NCI-H82 (cell line): ENCODE measurements at regions not wholly inside any gene's neighbourhood (a gene's known extent, or its start where the extent isn't known, plus 50 kb on each side); places are given as distances from the start of the nearest gene placed in this dataset.
"Not testable (repeated sequence)": the region's sequence is repeated elsewhere in the genome, so short reads cannot be mapped to it uniquely, and the experiment has no call there.

Experiments used
- DNase-seq: peaks from one replicate; lab custom pipeline; 2025; lab: John Stamatoyannopoulos, UW

DNA sequence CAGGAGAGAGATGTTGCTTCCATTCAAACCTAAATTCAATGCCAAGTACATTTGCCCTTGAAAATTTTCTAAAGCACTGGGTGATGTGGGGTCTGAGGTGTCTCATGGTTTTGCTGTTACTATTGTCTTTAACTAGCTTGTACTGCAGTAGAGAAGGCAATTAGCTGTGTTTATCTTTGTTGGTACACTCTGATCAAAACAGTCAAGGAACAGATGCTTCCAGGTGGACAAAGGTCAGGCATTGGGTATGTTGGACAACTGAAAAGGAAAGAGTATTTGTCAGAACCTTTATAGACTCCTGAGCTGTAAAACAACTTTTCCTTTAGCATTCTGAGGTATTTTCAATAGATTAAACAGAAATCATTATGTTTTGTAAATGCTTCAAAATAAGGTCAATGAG is 2228.7 kb upstream of the WWC1 start:
- DNase-seq = no peak

GRCh38 chr5:166063261-166063660 is 2228.2 kb upstream of the WWC1 start:
- DNase-seq = no peak

GRCh38 chr5:166068547-166069335 is 2222.7 kb upstream of the WWC1 start:
- no peak for DNase-seq

GRCh38 chr5:166073901-166074581 is 2217.4 kb upstream of the WWC1 start:
- no peak for DNase-seq

DNA sequence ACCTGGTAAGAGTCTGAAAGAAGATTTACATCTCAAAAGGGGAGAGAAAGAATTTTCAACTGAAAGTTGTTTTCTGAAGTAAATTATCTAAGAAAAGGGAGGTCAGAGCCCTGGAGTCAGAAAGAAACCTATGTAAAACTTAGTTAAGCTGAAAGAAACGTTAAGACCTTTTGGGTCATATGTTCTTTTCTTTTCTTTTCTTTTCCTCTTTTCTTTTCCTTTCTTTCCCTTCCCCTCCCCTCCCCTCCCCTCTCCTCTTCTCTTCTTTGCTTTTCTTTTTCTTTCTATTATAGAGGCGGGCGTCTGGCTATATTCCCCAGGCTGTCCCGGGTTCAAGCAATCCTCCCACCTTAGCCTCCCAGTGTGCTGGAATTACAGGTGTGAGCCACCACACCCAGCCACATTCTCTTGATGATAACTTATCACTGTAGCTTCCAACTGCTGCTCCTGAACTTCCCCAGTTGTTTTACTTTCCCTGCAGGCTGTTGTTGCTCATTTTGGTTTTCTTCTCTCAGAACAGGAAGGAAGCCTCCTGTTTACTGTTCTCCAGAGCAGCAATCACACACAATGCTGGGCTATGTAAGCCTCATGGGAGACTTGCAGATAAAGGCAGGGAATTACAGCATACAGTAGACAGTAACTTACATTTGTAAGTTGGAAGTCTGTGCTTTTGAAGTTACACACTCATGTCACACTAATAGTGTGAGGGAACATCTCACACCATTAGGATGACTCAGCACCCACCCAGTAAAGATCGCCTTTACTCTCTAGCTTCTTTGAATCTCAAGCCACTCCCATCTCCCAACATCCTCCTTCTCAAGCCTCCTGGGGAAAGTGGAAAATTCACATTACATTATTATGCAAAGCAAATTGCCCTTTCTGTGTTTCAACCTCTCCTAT is 2216.6 kb upstream of the WWC1 start:
- no peak for DNase-seq

GRCh38 chr5:166083183-166083959 is 2208.1 kb upstream of the WWC1 start:
- DNase-seq = no peak

DNA sequence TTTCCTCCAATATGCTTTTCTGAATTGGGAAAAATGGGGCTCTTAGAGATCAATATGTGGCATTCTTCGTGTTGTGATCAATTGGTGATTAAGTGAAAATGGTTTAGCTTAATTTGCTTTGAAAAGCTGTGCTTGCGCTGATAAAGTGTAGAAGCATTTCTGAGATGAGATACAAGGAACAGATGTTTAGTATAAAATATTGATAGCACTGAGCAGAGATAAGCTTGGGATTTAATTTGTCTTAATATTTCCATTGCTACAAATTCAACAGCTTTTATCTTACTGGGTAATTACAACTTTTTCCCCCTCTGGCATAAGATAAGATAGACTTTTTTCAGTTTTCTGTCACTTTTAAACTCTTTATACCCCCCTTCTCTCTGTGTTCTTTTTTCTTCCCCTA is 2204.9 kb upstream of the WWC1 start:
- no peak for DNase-seq

DNA sequence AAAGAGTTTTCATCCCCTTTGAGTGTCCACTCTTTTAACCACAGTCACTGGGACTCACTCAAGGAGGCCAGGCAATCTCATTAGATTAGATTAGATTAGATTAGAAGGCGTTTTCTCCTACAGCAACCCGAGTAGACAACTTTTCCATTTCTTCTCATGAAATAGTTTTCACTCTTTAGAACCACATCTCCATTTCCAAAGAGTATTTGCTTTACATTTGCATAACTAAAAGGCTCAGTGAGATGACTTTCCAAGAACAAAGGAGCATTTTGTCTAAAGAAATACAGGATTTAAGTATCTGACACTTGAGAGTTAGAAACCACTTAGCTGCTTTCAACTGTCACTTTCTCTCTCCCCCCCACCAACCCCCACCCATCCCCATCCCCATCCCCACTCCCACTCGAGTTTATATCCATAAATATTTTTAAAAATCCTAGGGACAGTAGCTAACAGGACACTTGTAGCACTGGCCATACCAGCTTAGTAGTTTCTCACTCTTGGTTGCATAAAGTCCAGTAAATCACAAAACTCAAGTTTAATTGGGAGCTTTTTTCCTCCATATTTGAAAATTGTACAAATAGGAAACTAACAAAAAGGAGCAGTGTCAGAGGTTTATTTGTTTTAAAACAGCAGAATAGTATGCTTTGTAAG is 2202.9 kb upstream of the WWC1 start:
- DNase-seq = peak; percentile 35

GRCh38 chr5:166091931-166092330 is 2199.5 kb upstream of the WWC1 start:
- DNase-seq = no peak

- no peak for DNase-seq
Observed at GRCh38 chr5:166093312-166093711, 2198.1 kb upstream of the WWC1 start.

DNA sequence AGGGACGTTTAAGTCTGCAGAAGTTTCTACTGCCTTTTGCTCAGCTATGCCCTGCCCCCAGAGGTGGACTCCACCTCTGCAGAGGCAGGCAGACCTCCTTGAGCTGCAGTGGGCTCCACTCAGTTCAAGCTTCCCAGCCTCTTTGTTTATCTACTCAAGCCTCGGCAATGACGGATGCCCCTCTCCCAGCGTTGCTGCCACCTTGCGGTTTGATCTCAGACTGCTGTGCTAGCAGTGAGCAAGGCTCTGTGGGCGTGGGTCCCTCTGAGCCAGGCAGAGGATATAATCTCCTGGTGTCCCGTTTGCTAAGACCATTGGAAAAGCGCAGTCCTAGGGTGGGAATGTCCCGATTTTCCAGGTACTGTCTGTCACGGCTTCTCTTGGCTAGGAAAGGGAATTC is 2188.5 kb upstream of the WWC1 start:
- no peak for DNase-seq

- peak; percentile 17 for DNase-seq
Observed at GRCh38 chr5:166111021-166111420, 2180.4 kb upstream of the WWC1 start.

DNA sequence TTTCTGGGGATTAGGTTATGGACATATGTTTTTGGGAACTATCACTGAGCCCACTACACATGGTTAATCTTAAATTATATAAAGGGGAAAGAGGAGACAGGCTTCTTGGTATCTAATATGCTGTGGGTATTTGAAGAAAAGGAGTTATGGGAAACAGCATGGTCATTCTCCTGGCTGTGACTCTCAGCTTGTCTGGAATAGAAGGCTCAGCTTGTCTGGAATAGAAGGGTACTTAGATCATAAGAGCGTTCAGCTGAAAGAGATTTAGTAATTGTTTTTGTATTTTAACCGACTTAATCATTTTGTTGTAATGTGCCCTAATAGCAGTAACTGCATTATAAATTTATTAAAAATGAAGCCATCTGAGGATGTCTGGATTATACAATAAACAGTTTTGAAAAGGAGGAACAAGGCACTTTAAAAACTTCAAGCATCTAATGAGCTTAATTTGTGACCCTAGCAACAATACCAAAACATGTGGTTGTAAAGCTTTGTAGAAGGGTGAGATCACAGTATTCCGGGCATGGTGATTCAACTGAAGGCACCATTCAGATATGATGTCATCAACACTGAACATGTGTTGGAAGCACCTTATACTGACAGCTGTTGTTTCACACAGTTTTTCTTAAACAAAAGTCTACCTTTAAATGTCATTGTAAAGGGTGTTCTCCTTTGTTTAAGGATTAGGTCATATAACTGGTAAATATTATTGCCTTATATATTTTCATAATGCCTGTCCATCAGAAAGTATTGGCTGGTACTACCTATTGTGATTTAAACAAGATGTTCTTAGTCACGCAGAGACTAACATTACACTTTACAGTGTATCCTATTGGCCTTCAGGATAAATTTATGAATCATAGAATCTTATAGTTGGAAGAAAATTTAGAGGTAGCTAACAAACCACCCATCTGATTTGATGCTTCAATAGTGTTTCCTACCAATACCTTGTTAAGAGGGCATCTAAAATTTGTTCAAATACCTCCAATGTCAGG is 2174.1 kb upstream of the WWC1 start:
- peak; percentile 31 for DNase-seq

GRCh38 chr5:166119506-166119905 is 2171.9 kb upstream of the WWC1 start:
- no peak for DNase-seq

GRCh38 chr5:166123717-166124116 is 2167.7 kb upstream of the WWC1 start:
- DNase-seq = no peak

GRCh38 chr5:166127766-166128570 is 2163.5 kb upstream of the WWC1 start:
- DNase-seq = no peak

DNA sequence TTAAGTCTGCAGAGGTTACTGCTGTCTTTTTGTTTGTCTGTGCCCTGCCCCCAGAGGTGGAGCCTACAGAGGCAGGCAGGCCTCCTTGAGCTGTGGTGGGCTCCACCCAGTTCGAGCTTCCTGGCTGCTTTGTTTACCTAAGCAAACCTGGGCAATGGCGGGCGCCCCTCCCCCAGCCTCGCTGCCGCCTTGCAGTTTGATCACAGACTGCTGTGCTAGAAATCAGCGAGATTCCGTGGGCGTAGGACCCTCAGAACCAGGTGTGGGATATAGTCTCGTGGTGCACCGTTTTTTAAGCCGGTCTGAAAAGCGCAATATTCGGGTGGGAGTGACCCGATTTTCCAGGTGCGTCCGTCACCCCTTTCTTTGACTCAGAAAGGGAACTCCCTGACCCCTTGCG is 2146.3 kb upstream of the WWC1 start:
- not testable (repeated sequence) for DNase-seq

- peak; percentile 31 for DNase-seq
Observed at GRCh38 chr5:166163996-166164610, 2127.3 kb upstream of the WWC1 start.

GRCh38 chr5:166165596-166165995 is 2125.8 kb upstream of the WWC1 start:
- DNase-seq = no peak
